ENCODE measurements at regions not wholly inside any gene's neighbourhood (a gene's known extent, or its start where the extent isn't known, plus 50 kb on each side); places are given as distances from the start of the nearest gene placed in this dataset.
"Not testable (repeated sequence)": the region's sequence is repeated elsewhere in the genome, so short reads cannot be mapped to it uniquely, and the experiment has no call there.

DNA sequence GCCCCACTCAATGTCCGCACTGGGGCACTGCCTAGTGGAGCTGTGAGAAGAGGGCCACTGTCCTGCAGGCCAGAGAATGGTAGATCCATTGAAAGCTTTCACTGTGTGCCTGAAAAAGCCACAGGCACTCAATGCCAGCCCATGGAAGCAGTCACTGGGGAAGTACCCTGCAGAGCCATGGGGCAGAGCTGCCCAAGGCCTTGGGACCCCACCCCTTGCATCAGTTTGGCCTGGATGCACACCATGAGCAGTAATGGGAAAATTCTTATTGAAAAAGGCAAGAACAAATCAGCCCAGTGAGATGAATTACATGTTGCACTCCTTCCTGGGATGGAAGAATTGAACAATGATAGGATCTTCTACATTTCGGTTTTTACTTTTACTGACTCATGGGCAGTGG, 447.1 kb downstream of the SPATA31A1 start:
- not testable (repeated sequence) for H2AK5ac ChIP-seq (ENCODE audit: low read length); H3K14ac ChIP-seq (ENCODE audit: low read length); H2BK5ac ChIP-seq (ENCODE audit: low read depth, low read length, poor library complexity); H3K18ac ChIP-seq (ENCODE audit: low read length); H3K4ac ChIP-seq (ENCODE audit: low read depth, low read length); H3K9me3 ChIP-seq (ENCODE audit: insufficient read depth, low read depth, low read length); H3K4me1 ChIP-seq (ENCODE audit: control insufficient read depth in 1 of 2, insufficient read depth in 2 of 2, low read length in 2 of 2); H3K4me2 ChIP-seq (ENCODE audit: low read length); H3K23ac ChIP-seq (ENCODE audit: low read length); H4K91ac ChIP-seq (ENCODE audit: low read depth, low read length); H4K8ac ChIP-seq (ENCODE audit: low read depth, low read length); H3K27ac ChIP-seq (ENCODE audit: low read depth, low read length); H2AFZ ChIP-seq (ENCODE audit: insufficient read depth, low read length, poor library complexity); H3K79me2 ChIP-seq (ENCODE audit: control insufficient read depth, insufficient read depth, low read length, poor library complexity); H3K79me1 ChIP-seq (ENCODE audit: low read length); H3K9ac ChIP-seq (ENCODE audit: low read length); H2BK120ac ChIP-seq (ENCODE audit: insufficient read depth, low read length, poor library complexity); DNase-seq; H4K12ac ChIP-seq (ENCODE audit: low read depth, low read length); H3K4me3 ChIP-seq (ENCODE audit: low read depth, low read length); H2BK12ac ChIP-seq (ENCODE audit: low read length); H3K27me3 ChIP-seq (ENCODE audit: insufficient read depth, low read length); H3K36me3 ChIP-seq (ENCODE audit: control insufficient read depth in 1 of 2, insufficient read depth in 2 of 2, low read length in 2 of 2)
- no CpG with 5 or more reads among the region's 2 CpGs for WGBS (ENCODE audit: extremely low coverage, insufficient coverage, insufficient read length)

DNA sequence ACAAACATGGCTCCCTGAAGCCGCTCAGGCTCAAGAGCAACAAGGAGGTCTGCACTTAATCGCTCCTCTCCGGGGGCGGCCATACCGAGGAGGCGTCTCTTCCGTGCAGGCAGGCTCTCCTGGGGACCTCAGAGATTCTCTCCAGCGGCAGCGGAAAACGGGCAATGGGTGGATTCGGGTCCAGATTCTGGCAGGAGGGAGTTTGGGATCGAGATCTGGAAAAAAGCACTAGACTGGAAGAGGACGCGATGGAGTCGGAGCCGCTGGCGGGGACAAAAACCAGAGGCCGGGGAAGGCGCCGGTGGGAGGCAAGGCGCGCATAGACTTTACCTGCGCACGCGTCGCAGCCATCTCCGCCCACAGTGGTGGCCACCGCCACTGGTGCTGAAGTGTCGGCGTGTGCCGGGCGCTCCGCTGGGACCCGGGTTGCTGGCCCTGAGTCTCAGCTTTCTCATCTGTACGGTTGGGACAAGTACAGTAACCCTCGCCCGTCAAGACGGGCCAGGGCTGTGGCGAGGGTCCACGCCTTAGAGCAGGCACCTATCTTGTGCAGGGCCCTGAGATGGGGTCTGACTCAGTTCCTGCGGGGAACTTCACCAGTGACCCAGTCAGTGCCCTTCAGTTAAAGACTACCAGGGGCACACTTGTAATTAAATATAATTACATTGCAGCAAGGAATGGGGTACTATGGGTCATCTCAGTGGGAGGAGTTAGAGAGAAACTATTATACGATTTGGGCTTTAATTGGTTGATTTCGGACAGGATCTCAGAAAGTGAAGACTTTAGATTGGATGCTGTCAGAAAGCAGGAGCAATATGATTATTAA, 454.1 kb downstream of the SPATA31A1 start:
- not testable (repeated sequence) for H2BK5ac ChIP-seq (ENCODE audit: low read depth, low read length, poor library complexity); H3K79me2 ChIP-seq (ENCODE audit: control insufficient read depth, insufficient read depth, low read length, poor library complexity); H2BK120ac ChIP-seq (ENCODE audit: insufficient read depth, low read length, poor library complexity); H3K4ac ChIP-seq (ENCODE audit: low read depth, low read length); H3K18ac ChIP-seq (ENCODE audit: low read length); H3K27me3 ChIP-seq (ENCODE audit: insufficient read depth, low read length); H4K91ac ChIP-seq (ENCODE audit: low read depth, low read length); H3K23ac ChIP-seq (ENCODE audit: low read length); H3K9me3 ChIP-seq (ENCODE audit: insufficient read depth, low read depth, low read length); H3K4me1 ChIP-seq (ENCODE audit: control insufficient read depth in 1 of 2, insufficient read depth in 2 of 2, low read length in 2 of 2); H2AK5ac ChIP-seq (ENCODE audit: low read length); H2AFZ ChIP-seq (ENCODE audit: insufficient read depth, low read length, poor library complexity); H3K9ac ChIP-seq (ENCODE audit: low read length); H3K27ac ChIP-seq (ENCODE audit: low read depth, low read length); H4K8ac ChIP-seq (ENCODE audit: low read depth, low read length); H3K79me1 ChIP-seq (ENCODE audit: low read length); H3K14ac ChIP-seq (ENCODE audit: low read length); H4K12ac ChIP-seq (ENCODE audit: low read depth, low read length); H3K36me3 ChIP-seq (ENCODE audit: control insufficient read depth in 1 of 2, insufficient read depth in 2 of 2, low read length in 2 of 2); H2BK12ac ChIP-seq (ENCODE audit: low read length)
- DNase-seq = peak; percentile 44 to 65
- Histone ChIP-seq H3K4me2 (ENCODE audit: low read length) (peak overlapping the region; percentile 21), H3K4me3 (ENCODE audit: low read depth, low read length) (peak overlapping the region; percentile 59)
- no CpG with 5 or more reads among the region's 43 CpGs for WGBS (ENCODE audit: extremely low coverage, insufficient coverage, insufficient read length)

DNA sequence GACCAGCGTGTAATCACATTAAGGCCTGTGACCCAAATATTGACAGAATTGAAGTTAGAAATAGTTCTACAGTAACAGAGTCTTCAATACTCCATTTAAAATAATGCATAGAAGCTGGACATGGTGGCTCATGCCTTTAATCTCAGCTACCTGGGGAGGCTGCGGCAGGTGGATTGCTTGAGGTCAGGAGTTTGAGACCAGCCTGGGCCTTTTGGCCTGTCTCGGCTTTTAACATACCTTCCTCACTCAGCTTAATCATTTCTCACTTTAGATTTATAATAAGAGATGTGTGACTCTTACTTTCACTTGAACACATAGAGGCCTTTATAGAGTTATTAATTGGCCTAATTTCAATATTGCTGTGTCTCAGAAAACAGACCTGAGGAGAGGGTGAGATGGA, 454.9 kb downstream of the SPATA31A1 start:
- H4K12ac ChIP-seq (ENCODE audit: low read depth, low read length); H3K27ac ChIP-seq (ENCODE audit: low read depth, low read length); H3K4me3 ChIP-seq (ENCODE audit: low read depth, low read length); H3K4me1 ChIP-seq (ENCODE audit: control insufficient read depth in 1 of 2, insufficient read depth in 2 of 2, low read length in 2 of 2); H3K79me1 ChIP-seq (ENCODE audit: low read length); H3K36me3 ChIP-seq (ENCODE audit: control insufficient read depth in 1 of 2, insufficient read depth in 2 of 2, low read length in 2 of 2); H2AK5ac ChIP-seq (ENCODE audit: low read length); H3K9ac ChIP-seq (ENCODE audit: low read length); H2AFZ ChIP-seq (ENCODE audit: insufficient read depth, low read length, poor library complexity); H2BK5ac ChIP-seq (ENCODE audit: low read depth, low read length, poor library complexity); DNase-seq; H3K79me2 ChIP-seq (ENCODE audit: control insufficient read depth, insufficient read depth, low read length, poor library complexity); H2BK12ac ChIP-seq (ENCODE audit: low read length); H2BK120ac ChIP-seq (ENCODE audit: insufficient read depth, low read length, poor library complexity); H3K14ac ChIP-seq (ENCODE audit: low read length); H3K9me3 ChIP-seq (ENCODE audit: insufficient read depth, low read depth, low read length); H3K18ac ChIP-seq (ENCODE audit: low read length); H4K91ac ChIP-seq (ENCODE audit: low read depth, low read length); H3K4me2 ChIP-seq (ENCODE audit: low read length); H3K4ac ChIP-seq (ENCODE audit: low read depth, low read length); H4K8ac ChIP-seq (ENCODE audit: low read depth, low read length); H3K27me3 ChIP-seq (ENCODE audit: insufficient read depth, low read length); H3K23ac ChIP-seq (ENCODE audit: low read length): not testable (repeated sequence)
- no CpG with 5 or more reads among the region's 3 CpGs for WGBS (ENCODE audit: extremely low coverage, insufficient coverage, insufficient read length)

DNA sequence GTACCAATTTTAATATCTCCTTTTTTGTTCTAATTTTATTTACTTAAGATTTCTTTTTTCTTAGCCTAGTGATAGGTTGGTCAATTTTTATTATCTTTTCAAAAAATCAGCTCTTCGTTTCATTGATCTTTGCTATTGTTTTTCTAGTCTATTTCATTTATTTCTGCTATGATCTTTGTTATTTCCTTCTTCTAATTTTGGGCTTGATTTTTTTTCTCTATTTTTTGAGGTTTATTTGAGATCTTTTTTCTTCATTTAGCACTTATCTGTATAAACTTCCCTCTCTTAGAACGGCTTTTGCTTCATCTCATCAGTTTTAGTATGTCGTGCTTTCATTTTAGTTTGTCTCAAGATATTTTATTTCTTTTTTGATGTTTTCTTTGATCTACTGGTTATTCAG, 456.1 kb downstream of the SPATA31A1 start:
- not testable (repeated sequence) for H2AFZ ChIP-seq (ENCODE audit: insufficient read depth, low read length, poor library complexity)
- WGBS (ENCODE audit: extremely low coverage, insufficient coverage, insufficient read length) = no CpG with 5 or more reads among the region's 3 CpGs

More for the DNA sequence above, 456.1 kb downstream of the SPATA31A1 start:
- H3K4me2 ChIP-seq (ENCODE audit: low read length); H4K8ac ChIP-seq (ENCODE audit: low read depth, low read length); H3K14ac ChIP-seq (ENCODE audit: low read length); H3K23ac ChIP-seq (ENCODE audit: low read length); H2BK5ac ChIP-seq (ENCODE audit: low read depth, low read length, poor library complexity); H3K36me3 ChIP-seq (ENCODE audit: control insufficient read depth in 1 of 2, insufficient read depth in 2 of 2, low read length in 2 of 2); H3K4me3 ChIP-seq (ENCODE audit: low read depth, low read length); H3K4ac ChIP-seq (ENCODE audit: low read depth, low read length); H3K79me1 ChIP-seq (ENCODE audit: low read length); H3K27ac ChIP-seq (ENCODE audit: low read depth, low read length); H3K9me3 ChIP-seq (ENCODE audit: insufficient read depth, low read depth, low read length); H3K4me1 ChIP-seq (ENCODE audit: control insufficient read depth in 1 of 2, insufficient read depth in 2 of 2, low read length in 2 of 2); H2BK120ac ChIP-seq (ENCODE audit: insufficient read depth, low read length, poor library complexity); H4K12ac ChIP-seq (ENCODE audit: low read depth, low read length); H3K18ac ChIP-seq (ENCODE audit: low read length); H3K79me2 ChIP-seq (ENCODE audit: control insufficient read depth, insufficient read depth, low read length, poor library complexity); H4K91ac ChIP-seq (ENCODE audit: low read depth, low read length); H2BK12ac ChIP-seq (ENCODE audit: low read length); H3K27me3 ChIP-seq (ENCODE audit: insufficient read depth, low read length); H3K9ac ChIP-seq (ENCODE audit: low read length); H2AK5ac ChIP-seq (ENCODE audit: low read length): not testable (repeated sequence)
- DNase-seq = peak in 1 of 2 donors; percentile 0
